Osteocyte (in vitro differentiated cells): ENCODE measurements at regions not wholly inside any gene's neighbourhood (a gene's known extent, or its start where the extent isn't known, plus 50 kb on each side); places are given as distances from the start of the nearest gene placed in this dataset.

Source experiments
- DNase-seq: peaks from one replicate; pipeline ENCODE4 v3.0.0; 2021; ENCODE audit warnings: mixed read lengths; ENCODE audit not compliant: unreplicated experiment; ENCODE audit errors: extremely low spot score
- H3K27ac Mint-ChIP-seq: one replicate; pipeline ENCODE4 v1.8.0; 2021; ENCODE audit warnings: mild to moderate bottlenecking, mixed read lengths; ENCODE audit not compliant: unreplicated experiment
- H3K27me3 Mint-ChIP-seq: one replicate; pipeline ENCODE4 v1.8.0; 2021; ENCODE audit warnings: mixed read lengths; ENCODE audit not compliant: unreplicated experiment
- H3K36me3 Mint-ChIP-seq: one replicate; pipeline ENCODE4 v1.8.0; 2021; ENCODE audit warnings: mixed read lengths; ENCODE audit not compliant: unreplicated experiment
- H3K4me1 Mint-ChIP-seq: one replicate; pipeline ENCODE4 v1.8.0; 2021; ENCODE audit warnings: mixed read lengths; ENCODE audit not compliant: unreplicated experiment
- H3K4me3 Mint-ChIP-seq: one replicate; pipeline ENCODE4 v1.8.0; 2021; ENCODE audit warnings: mild to moderate bottlenecking, moderate library complexity, mixed read lengths; ENCODE audit not compliant: unreplicated experiment
- H3K9me3 Mint-ChIP-seq: one replicate; pipeline ENCODE4 v1.8.0; 2021; ENCODE audit warnings: mixed read lengths; ENCODE audit not compliant: unreplicated experiment
- TF ChIP-seq, protein P1 (sequence below): fragments of 200-600 bp; sonication (generic); IDR thresholded peaks from 2 replicates; pipeline ENCODE4 v1.5.0; 2021; ENCODE audit warnings: antibody characterized with exemption, mild to moderate bottlenecking, moderate library complexity

DNA sequence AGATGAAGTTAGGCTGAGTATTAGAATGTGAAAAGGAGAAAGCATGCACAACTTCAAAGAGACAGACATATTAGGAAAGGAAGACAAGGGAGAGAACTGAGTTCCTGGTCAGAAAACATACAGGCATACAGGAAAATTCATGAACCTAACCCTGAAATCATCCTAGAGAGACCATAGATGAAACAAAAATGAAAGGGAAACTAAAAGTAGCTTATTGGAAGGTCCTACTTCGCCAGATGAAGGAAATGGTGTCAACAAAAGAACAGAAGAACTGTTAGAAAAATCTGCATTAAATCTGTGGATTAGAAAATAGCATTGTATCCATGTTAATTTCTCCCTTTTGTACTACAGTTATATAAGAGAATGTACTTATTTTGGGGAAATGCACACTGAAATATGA is 169.0 kb upstream of the UFM1 start:
- H3K27ac Mint-ChIP-seq, result no peak overlapping the region
- no peak for DNase-seq
- H3K4me1 Mint-ChIP-seq, result peaks cover 10% of the 10 kb centered on the region
- no peaks in the 10 kb centered on the region for H3K9me3 Mint-ChIP-seq
- peak overlapping the region; percentile 5 for H3K4me3 Mint-ChIP-seq
- TF ChIP-seq, protein P1, sequence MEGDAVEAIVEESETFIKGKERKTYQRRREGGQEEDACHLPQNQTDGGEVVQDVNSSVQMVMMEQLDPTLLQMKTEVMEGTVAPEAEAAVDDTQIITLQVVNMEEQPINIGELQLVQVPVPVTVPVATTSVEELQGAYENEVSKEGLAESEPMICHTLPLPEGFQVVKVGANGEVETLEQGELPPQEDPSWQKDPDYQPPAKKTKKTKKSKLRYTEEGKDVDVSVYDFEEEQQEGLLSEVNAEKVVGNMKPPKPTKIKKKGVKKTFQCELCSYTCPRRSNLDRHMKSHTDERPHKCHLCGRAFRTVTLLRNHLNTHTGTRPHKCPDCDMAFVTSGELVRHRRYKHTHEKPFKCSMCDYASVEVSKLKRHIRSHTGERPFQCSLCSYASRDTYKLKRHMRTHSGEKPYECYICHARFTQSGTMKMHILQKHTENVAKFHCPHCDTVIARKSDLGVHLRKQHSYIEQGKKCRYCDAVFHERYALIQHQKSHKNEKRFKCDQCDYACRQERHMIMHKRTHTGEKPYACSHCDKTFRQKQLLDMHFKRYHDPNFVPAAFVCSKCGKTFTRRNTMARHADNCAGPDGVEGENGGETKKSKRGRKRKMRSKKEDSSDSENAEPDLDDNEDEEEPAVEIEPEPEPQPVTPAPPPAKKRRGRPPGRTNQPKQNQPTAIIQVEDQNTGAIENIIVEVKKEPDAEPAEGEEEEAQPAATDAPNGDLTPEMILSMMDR, result no peak
- H3K27me3 Mint-ChIP-seq, result no peaks in the 10 kb centered on the region
- no peaks in the 10 kb centered on the region for H3K36me3 Mint-ChIP-seq

DNA sequence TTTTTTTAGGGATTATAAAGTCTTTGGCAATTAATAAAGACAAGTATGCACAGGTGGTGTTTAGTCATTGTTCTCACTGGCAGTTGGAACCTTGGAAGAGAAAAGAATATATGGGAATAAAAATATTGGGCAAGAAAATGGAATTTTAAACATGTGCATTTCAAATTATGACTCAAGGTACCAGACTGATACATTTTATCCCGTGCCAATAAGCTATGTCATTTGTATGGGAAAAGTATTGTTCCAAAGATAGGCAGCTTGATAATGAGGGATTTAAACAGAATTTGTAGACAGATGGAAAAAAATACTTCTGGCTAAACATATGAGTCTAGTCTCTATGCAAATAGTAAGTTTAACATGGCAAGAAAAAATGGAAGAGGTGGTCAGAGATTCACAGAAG is 169.5 kb upstream of the UFM1 start:
- DNase-seq, result no peak
- peak overlapping the region; percentile 5 for H3K4me3 Mint-ChIP-seq
- TF ChIP-seq, protein P1, result no peak
- H3K36me3 Mint-ChIP-seq, result no peaks in the 10 kb centered on the region
- no peaks in the 10 kb centered on the region for H3K9me3 Mint-ChIP-seq
- H3K4me1 Mint-ChIP-seq, result peaks cover 10% of the 10 kb centered on the region
- H3K27ac Mint-ChIP-seq, result no peak overlapping the region
- no peaks in the 10 kb centered on the region for H3K27me3 Mint-ChIP-seq

DNA sequence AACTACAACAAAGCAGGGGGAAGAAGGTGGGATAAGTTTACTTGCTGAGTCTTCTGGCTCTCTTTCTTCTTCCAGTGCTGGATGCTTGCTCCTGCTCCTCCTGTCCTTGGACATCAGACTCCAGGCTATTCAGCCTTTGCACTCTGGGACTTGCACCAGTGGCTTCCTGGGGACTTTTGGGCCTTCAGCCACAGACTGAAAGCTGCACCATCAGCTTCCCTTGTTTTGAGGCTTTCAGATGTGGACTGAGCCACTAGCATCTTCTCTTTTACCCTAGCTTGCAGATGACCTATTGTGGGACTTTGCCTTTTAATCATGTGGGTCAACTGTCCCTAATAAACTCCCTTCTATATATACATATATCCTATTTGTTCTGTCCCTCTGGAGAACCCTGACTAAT is 173.0 kb upstream of the UFM1 start:
- TF ChIP-seq, protein P1, result no peak
- Mint-ChIP-seq H3K4me3 (no peak overlapping the region), H3K36me3 (no peaks in the 10 kb centered on the region), H3K4me1 (peaks cover 10% of the 10 kb centered on the region), H3K27me3 (no peaks in the 10 kb centered on the region), H3K9me3 (no peaks in the 10 kb centered on the region), H3K27ac (no peak overlapping the region)
- DNase-seq, result no peak

DNA sequence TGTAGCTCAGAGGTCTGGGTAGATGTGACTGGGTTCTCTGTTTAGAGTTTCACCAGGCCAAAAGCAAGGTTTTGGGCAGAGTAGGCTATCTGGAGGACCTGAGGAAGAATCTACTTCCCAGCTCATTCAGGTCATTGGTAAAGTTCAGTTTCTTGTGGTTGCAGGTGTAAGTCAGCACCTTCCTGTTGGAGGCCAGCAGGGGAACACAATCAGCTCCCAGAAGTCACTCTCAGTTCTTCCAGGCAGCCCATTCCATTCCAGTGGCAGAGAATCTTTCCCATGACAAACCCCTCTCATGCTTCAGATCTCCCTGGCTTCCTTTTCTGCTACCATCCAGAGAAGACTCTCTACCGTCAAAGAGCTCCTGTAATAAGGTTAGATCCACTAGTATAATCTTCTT is 176.2 kb upstream of the UFM1 start:
- Mint-ChIP-seq H3K27ac (no peak overlapping the region), H3K27me3 (no peaks in the 10 kb centered on the region), H3K4me3 (no peak overlapping the region), H3K9me3 (no peaks in the 10 kb centered on the region), H3K4me1 (no peaks in the 10 kb centered on the region), H3K36me3 (no peaks in the 10 kb centered on the region)
- no peak for DNase-seq
- TF ChIP-seq, protein P1, result no peak

DNA sequence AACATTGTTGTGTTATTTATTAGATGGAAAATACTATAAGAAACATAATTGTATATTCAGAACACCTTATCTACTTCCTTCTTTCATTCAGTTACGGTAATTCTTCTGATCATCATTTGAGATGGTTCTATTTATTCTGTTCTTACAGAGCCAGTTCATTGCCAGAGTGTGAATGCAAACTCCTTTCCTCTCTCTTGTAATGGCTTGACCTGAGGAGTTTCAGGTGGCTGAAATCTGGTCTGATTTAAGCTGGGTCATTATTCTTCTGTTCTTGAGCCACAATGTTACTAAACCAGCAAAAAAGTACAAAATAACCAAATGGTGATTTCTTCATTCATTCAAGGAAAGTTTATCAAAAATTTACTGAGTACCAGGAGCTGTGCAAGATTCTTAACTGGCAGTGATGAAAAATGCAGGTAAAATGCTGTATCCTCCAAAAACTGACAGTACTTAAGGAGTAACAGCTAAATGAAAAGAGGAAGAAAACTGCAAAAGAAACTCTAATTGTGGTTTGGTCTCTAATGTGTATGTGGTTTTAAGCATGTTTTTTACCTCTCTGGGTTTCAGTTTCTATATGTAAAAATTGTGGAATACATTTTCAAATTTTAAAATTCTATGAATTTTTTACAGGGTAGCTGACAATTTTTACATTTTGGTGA is 182.4 kb upstream of the UFM1 start:
- no peaks in the 10 kb centered on the region for H3K4me1 Mint-ChIP-seq
- no peak overlapping the region for H3K27ac Mint-ChIP-seq
- DNase-seq, result no peak
- peaks cover 6% of the 10 kb centered on the region for H3K27me3 Mint-ChIP-seq
- H3K4me3 Mint-ChIP-seq, result no peak overlapping the region
- no peaks in the 10 kb centered on the region for H3K9me3 Mint-ChIP-seq
- H3K36me3 Mint-ChIP-seq, result no peaks in the 10 kb centered on the region
- TF ChIP-seq, protein P1, result no peak
